GM18868 (cell line): ENCODE measurements at regions not wholly inside any gene's neighbourhood (a gene's known extent, or its start where the extent isn't known, plus 50 kb on each side); places are given as distances from the start of the nearest gene placed in this dataset.
"Not testable (repeated sequence)": the region's sequence is repeated elsewhere in the genome, so short reads cannot be mapped to it uniquely, and the experiment has no call there.

Source experiments
- ATAC-seq: cut with Tn5 transposase; IDR thresholded peaks from one replicate; pipeline ENCODE4 v1.9.1; 2021; ENCODE audit warnings: mild to moderate bottlenecking, moderate library complexity; ENCODE audit not compliant: unreplicated experiment

- ATAC-seq: no peak
These were observed 52.1 kb downstream of the PWWP3B start for GRCh38 chrX:106220177-106220576.

- ATAC-seq: no peak
These were observed 75.3 kb downstream of the PWWP3B start for GRCh38 chrX:106243376-106243775.

- ATAC-seq: no peak
These were observed 78.4 kb downstream of the PWWP3B start for GRCh38 chrX:106246511-106246910.

GRCh38 chrX:106247162-106247561 is 79.1 kb downstream of the PWWP3B start:
- ATAC-seq: no peak

GRCh38 chrX:106249706-106250379 is 81.7 kb downstream of the PWWP3B start:
- no peak for ATAC-seq

GRCh38 chrX:106263817-106264216 is 95.7 kb downstream of the PWWP3B start:
- no peak for ATAC-seq

- ATAC-seq: not testable (repeated sequence)
These were observed 106.0 kb downstream of the PWWP3B start for GRCh38 chrX:106273947-106274587.

GRCh38 chrX:106275172-106275571 is 107.1 kb downstream of the PWWP3B start:
- not testable (repeated sequence) for ATAC-seq

GRCh38 chrX:106278951-106279350 is 110.8 kb downstream of the PWWP3B start:
- no peak for ATAC-seq

- ATAC-seq: no peak
These were observed 113.3 kb downstream of the PWWP3B start for GRCh38 chrX:106281383-106281782.

- no peak for ATAC-seq
These were observed 115.7 kb downstream of the PWWP3B start for GRCh38 chrX:106283841-106284240.

- ATAC-seq: no peak
These were observed 116.4 kb downstream of the PWWP3B start for GRCh38 chrX:106284431-106285025.

- ATAC-seq: no peak
These were observed 118.0 kb downstream of the PWWP3B start for GRCh38 chrX:106286053-106286650.

- not testable (repeated sequence) for ATAC-seq
These were observed 122.7 kb downstream of the PWWP3B start for GRCh38 chrX:106290778-106291177.

GRCh38 chrX:106291779-106292390 is 123.8 kb downstream of the PWWP3B start:
- not testable (repeated sequence) for ATAC-seq

GRCh38 chrX:106300239-106300638 is 132.1 kb downstream of the PWWP3B start:
- ATAC-seq: no peak

- ATAC-seq: no peak
These were observed 132.6 kb downstream of the PWWP3B start for GRCh38 chrX:106300656-106301055.

GRCh38 chrX:106302304-106302703 is 134.2 kb downstream of the PWWP3B start:
- no peak for ATAC-seq

- no peak for ATAC-seq
These were observed 138.4 kb downstream of the PWWP3B start for GRCh38 chrX:106306391-106306947.

- ATAC-seq: no peak
These were observed 155.3 kb downstream of the PWWP3B start for GRCh38 chrX:106323357-106323756.

GRCh38 chrX:106331606-106332005 is 163.5 kb downstream of the PWWP3B start:
- no peak for ATAC-seq
